ENCODE measurements at regions not wholly inside any gene's neighbourhood (a gene's known extent, or its start where the extent isn't known, plus 50 kb on each side); places are given as distances from the start of the nearest gene placed in this dataset.
A peak's percentile ranks its signal among the peaks of the same experiment; 100 is the strongest.
"Not testable (repeated sequence)": the region's sequence is repeated elsewhere in the genome, so short reads cannot be mapped to it uniquely, and the experiment has no call there.

GRCh38 chr5:2068531-2068930 is 185.8 kb upstream of the IRX4 start:
- DNase-seq = no peak

DNA sequence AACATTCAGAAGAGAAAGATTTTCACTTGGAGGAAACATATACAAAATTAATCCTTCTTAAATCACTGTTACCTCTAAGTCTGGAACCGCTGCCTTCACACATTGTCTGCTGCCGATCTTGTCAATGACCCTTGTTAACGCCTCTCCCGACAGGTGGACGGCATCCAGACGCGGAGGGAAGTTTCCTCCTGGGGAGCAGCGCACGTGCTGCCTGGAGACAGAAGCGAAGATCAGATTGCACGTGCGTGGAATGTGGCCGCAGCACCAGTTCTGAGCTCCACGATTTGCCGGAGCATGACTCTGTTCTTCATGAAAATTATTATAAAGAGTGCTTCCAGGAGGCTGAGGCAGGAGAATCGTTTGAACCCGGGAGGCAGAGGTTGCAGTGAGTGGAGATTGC is 183.6 kb upstream of the IRX4 start:
- DNase-seq = no peak

- not testable (repeated sequence) for DNase-seq
Measured at GRCh38 chr5:2063380-2063779, 180.7 kb upstream of the IRX4 start.

- no peak for DNase-seq
Measured at GRCh38 chr5:2052687-2053086, 170.0 kb upstream of the IRX4 start.

GRCh38 chr5:2049876-2050275 is 167.2 kb upstream of the IRX4 start:
- no peak for DNase-seq

- no peak for DNase-seq
Measured at GRCh38 chr5:2048664-2049063, 165.9 kb upstream of the IRX4 start.

DNA sequence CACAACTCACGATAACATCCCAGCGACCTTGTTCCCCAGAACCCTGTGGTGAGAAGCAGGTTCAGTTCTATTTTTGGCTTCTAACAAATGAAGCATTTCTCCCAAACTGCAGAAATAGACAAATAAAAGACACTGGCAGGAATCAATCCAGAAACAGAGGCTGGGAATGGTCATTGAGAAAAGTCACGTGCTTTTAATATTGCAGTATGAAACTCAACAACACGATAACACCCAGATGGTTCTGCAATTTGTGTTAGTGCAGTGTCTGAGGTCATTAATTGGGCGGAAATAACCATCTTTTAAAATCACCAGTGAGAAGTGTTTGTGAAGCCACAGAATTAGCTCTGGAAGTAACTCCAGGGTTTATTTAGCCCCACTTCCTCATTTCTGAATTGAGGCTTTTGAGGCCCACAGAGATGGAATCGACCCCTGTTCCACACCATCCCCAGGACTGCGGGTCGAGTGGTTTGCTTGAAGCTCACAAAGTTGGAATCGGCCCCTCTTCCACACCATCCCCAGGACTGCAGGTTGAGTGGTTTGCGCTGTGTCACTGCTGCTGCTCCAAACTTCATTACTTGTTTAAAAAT is 164.7 kb upstream of the IRX4 start:
- no peak for DNase-seq

DNA sequence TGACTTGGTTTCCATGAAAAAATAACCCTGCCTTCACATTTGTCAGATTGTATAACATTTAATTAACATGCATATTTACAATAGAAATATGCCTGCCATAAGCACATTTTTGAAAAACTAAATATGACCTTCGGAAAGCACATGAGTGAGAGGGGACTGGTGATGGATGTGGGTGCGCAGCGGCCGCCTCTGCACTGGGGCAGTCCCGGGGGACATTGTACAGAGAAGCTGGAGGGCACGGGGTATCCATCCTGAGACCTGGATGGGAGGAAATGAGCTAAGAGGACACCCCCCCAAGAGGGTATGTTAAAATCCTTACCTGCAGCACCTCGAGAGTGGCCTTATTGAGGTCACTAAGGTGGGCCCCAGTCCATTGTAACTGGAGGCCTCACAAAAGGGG is 161.3 kb upstream of the IRX4 start:
- no peak for DNase-seq

- no peak for DNase-seq
Measured at GRCh38 chr5:2039180-2039531, 156.4 kb upstream of the IRX4 start.

DNA sequence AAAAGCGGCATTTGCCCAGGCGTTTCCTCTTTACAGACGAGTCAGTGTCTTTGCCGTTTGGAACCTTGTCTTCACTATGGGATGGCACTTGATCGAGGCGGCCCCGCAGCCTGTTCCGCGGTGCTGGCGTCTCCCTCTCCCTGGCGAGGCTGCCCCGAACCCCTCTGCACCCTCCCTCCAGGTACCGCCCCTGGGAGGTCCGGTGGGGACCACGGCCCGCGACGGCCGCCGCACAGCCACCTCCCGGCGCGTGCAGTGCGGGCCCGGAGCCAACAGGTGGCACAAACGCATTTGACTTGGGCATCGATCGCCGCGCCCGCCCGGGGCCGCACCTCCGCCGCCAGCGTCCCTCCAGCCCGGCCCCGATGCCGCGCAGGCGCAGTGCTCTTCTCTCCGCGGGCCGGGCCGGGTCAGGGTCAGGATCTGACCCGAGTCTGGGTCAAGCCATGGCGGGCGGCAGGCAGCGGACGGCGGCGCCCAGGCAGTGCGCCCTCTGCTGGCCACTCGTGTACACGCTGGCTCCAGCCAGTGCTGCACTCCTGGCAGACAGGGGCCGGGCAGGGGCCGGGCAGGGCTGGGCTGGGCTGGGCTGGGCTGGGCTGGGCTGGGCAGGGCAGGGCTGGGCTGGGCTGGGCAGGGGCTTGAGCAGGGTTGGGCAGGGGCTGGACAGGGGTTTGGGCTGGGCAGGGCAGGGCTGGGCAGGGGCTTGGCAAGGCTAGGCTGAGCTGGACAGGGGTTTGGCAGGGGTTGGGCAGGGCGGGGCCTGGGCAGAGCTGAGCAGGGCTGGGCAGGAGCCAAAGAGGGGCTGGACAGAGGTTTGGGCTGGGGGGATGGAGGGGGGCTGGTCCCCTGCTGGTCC is 155.8 kb upstream of the IRX4 start:
- DNase-seq = peak; percentile 33 to 61 (median 38)

DNA sequence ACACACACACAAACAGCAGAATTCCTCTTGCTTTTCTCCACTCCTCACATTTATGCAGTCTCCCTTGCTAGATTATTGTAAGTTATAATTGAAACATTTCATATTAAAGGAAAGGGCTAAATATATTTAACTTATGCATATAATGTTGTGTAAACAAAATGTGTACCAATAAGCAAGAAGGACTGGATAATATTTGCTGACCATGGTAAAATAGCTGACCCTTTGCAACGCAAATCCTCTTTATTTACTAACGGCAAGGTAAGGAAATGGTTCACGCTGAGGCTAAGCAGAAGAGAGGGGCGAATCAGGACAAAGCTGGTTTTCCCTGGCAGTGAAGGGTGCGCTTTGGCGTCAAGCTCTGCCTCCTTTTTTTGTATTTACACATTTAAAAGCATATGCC is 154.2 kb upstream of the IRX4 start:
- no peak for DNase-seq

GRCh38 chr5:2032432-2032831 is 149.7 kb upstream of the IRX4 start:
- DNase-seq = no peak

DNA sequence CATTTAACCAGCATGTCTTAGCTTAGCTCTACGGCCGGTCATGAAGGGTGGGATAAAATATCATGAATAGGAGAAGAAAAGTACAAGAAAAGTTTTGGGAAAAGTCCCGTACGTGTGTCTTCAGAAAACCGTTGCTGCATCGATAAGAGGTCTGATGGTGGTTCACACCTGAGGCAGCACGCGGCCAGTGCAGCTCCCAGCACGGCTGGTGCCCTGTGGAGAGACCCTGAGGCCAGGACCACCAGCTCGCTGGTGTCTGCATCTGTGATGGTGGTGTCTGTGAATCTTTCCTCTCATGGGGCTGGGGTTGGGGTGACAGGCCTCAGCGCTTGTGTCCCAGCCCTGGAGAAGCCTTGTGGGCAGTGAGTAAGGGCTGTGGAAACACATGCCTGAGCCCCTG is 148.9 kb upstream of the IRX4 start:
- DNase-seq = no peak

GRCh38 chr5:2030131-2030530 is 147.4 kb upstream of the IRX4 start:
- no peak for DNase-seq

GRCh38 chr5:2029206-2029605 is 146.5 kb upstream of the IRX4 start:
- DNase-seq = no peak

DNA sequence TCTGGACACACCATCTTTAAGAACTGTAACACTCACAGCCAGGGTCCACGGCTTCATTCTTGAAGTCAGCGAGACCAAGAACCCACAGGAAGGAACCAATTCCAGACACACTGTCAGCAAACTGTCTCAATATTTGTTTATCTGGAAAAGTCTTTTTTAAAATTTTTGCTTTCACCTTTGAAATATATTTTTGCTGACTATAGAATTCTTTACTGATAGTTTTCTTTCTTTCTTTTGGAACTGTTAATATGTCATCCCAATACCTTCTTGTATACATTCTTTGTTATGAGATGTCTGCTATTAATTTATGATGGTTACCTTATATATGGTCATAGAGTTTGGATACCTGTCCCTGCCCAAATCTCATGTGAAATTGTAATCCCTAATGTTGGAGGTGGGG is 145.1 kb upstream of the IRX4 start:
- DNase-seq = no peak

- DNase-seq = no peak
Measured at GRCh38 chr5:2024986-2025721, 142.4 kb upstream of the IRX4 start.

DNA sequence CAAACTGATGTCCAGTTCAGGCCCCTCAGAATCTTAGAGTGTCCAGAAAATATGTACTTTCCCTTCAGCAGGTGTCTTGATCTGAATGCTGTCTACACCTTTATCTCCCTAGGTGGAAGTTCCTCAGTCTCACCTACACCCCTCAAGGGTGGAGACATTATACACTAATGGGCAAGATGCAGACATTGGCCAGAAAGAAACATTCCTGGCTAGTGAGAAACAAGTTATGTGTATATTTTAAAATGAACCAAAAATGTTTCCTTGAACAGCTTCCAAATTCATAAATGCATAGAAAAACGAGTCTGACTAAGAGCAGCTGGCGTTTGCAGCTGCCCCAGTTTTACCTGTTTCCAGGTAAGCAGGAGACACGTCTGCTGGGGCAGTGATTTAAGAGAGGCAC is 140.5 kb upstream of the IRX4 start:
- no peak for DNase-seq

GRCh38 chr5:2022436-2022835 is 139.7 kb upstream of the IRX4 start:
- DNase-seq = no peak

DNA sequence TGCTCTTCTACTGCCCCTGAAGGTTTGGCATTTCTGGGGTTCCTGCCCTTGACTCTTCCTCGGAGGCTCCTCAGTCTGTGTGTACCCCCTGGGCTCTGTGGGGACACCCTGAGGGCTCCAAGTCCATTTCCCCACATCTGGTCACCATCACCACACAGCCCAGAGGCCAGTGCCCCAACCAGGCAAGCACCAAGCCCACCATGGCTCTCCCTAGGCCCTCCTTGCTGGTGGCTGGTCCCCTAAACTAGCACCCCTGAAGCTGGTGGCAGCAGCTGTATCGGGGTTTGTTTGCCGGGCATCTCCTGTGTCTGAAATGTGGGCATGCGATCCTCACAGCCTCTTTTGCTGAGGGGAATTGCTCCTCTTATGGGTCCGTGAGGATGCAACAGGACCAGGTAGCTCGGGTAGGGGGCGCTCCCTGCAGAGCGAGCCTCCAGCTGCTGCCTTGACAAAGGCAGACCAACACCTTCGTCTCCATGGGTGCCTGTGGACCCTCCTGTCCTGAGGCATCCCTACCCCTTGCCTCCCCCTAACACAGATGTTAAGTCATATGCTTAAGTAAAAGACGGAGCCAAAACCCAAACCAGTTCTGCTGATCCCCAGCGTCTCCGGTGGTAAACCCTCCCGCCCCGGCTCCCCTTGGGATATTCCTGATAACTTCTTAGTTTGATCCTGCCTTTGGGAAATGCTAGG is 138.9 kb upstream of the IRX4 start:
- no peak for DNase-seq

DNA sequence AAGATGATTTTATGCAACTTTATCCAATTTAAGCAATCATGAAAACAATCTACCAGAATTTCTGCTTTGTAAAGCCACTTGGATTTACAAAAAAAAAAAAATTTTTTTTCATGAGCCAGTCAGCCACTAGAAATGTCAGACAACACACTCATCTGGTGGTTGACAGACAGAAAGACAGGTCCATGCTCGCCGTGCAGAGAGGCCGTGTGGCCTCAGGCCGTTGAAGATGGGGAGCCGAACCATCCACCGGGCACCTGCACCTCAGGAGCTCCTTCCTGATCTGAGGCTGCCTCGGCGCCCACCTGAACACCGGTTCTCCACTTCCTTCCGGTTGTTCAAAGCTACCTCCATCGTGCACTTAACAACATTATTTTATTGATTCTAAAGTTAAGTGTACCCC is 138.0 kb upstream of the IRX4 start:
- no peak for DNase-seq

- no peak for DNase-seq
Measured at GRCh38 chr5:2019716-2020115, 137.0 kb upstream of the IRX4 start.

- DNase-seq = no peak
Measured at GRCh38 chr5:2018390-2018724, 135.6 kb upstream of the IRX4 start.

All from T-helper 2 cell (primary cell).